ENCODE measurements at regions not wholly inside any gene's neighbourhood (a gene's known extent, or its start where the extent isn't known, plus 50 kb on each side); places are given as distances from the start of the nearest gene placed in this dataset.

GRCh38 chr4:33467291-33467690 is 2747.1 kb downstream of the PCDH7 start:
- TF ChIP-seq NFE2L2 (conservative IDR thresholded peaks at IDR 0.05; ENCODE audit: low read length) (no peak), NR3C1 (IDR thresholded peaks at IDR 0.05) (no peak)
